OCI-LY7 (cell line): ENCODE measurements at regions not wholly inside any gene's neighbourhood (a gene's known extent, or its start where the extent isn't known, plus 50 kb on each side); places are given as distances from the start of the nearest gene placed in this dataset.

Source experiments
- BruUV-seq: library from RNA; stranded (reverse); fragments of 400-500 nt; replicated peaks from 2 replicates; lab custom pipeline; 2021; lab: Mats Ljungman, UMichigan
- CTCF ChIA-PET: fragments of 300-600 bp; sonication (Branson Sonifier 250); formaldehyde crosslinking; loops from one replicate; lab custom pipeline; 2022; ENCODE audit warnings: antibody characterized with exemption; ENCODE audit not compliant: unreplicated experiment; lab: Charles Lee
- POLR2A ChIA-PET: fragments of 300-600 bp; sonication (Branson Sonifier 250); formaldehyde crosslinking; loops from one replicate; lab custom pipeline; 2022; ENCODE audit warnings: antibody characterized with exemption; lab: Charles Lee
- DNase-seq: peaks from one replicate; pipeline ENCODE4 v3.0.0-alpha.2; 2015; ENCODE audit warnings: low spot score
- H2AFZ ChIP-seq: fragments of 200-600 bp; sonication (generic), shearing (Covaris generic); 2 replicates; pipeline ENCODE4 v1.6.1; 2014; ENCODE audit warnings: mild to moderate bottlenecking, antibody characterized with exemption, low read length, moderate library complexity
- H3K27ac ChIP-seq: fragments of 200-600 bp; sonication (generic); 2 replicates; pipeline ENCODE4 v1.5.1; 2014; ENCODE audit warnings: mixed run types, low read depth, mild to moderate bottlenecking, moderate library complexity, low read length, inconsistent platforms; ENCODE audit not compliant: poor library complexity, severe bottlenecking
- H3K36me3 ChIP-seq: fragments of 200-600 bp; sonication (generic); 2 replicates; pipeline ENCODE4 v1.6.1; 2014; ENCODE audit warnings: mild to moderate bottlenecking, antibody characterized with exemption, low read length, moderate library complexity, mixed read lengths; ENCODE audit not compliant: insufficient read depth
- H3K4me1 ChIP-seq: fragments of 200-600 bp; sonication (generic); 2 replicates; pipeline ENCODE4 v1.5.1; 2014; ENCODE audit warnings: mild to moderate bottlenecking, low read length; ENCODE audit not compliant: insufficient read depth, poor library complexity, severe bottlenecking
- H3K4me2 ChIP-seq: fragments of 200-600 bp; sonication (generic); 2 replicates; pipeline ENCODE4 v1.6.1; 2014; ENCODE audit warnings: mild to moderate bottlenecking, low read length
- H3K4me3 ChIP-seq: fragments of 200-600 bp; sonication (generic); 2 replicates; pipeline ENCODE4 v1.5.1; 2014; ENCODE audit warnings: mild to moderate bottlenecking, low read depth, low read length; ENCODE audit not compliant: poor library complexity, severe bottlenecking
- H3K79me2 ChIP-seq: fragments of 200-600 bp; sonication (generic); 2 replicates; pipeline ENCODE4 v1.6.1; 2016; ENCODE audit warnings: low read depth, mild to moderate bottlenecking, low read length, moderate library complexity, mixed read lengths; ENCODE audit not compliant: insufficient read depth
- H3K9me2 ChIP-seq: fragments of 200-600 bp; sonication (generic); 2 replicates; pipeline ENCODE4 v1.6.1; 2016; ENCODE audit warnings: mild to moderate bottlenecking, low read length, mixed read lengths; ENCODE audit not compliant: insufficient read depth
- H3K9me3 ChIP-seq: fragments of 200-600 bp; sonication (generic); 2 replicates; pipeline ENCODE4 v1.6.1; 2014; ENCODE audit warnings: mild to moderate bottlenecking, mixed run types, low read length, mixed read lengths
- H4K20me1 ChIP-seq: fragments of 200-600 bp; sonication (generic); 2 replicates; pipeline ENCODE4 v1.6.1; 2014; ENCODE audit warnings: mild to moderate bottlenecking, antibody characterized with exemption, low read length, moderate library complexity, mixed read lengths; ENCODE audit not compliant: insufficient read depth
- EZH2phosphoT487 ChIP-seq: fragments of 200-600 bp; sonication (generic); IDR thresholded peaks from 2 replicates; pipeline ENCODE4 v1.6.1; 2018; ENCODE audit warnings: low read depth, borderline replicate concordance, mild to moderate bottlenecking, mixed run types, antibody characterized with exemption, low read length, moderate library complexity, mixed read lengths
- intact Hi-C: fragments of 100-400 bp; cut with micrococcal nuclease; formaldehyde crosslinking; loops from one replicate; pipeline ENCODE4 v1.10.0; 2022; ENCODE audit not compliant: unreplicated experiment
- TF ChIP-seq, protein P1 (sequence below): fragments of 200-600 bp; sonication (generic); conservative IDR thresholded peaks from 2 replicates; pipeline ENCODE4 v1.5.1; 2014; ENCODE audit warnings: mild to moderate bottlenecking, antibody characterized with exemption, low read length, moderate library complexity, mixed read lengths

DNA sequence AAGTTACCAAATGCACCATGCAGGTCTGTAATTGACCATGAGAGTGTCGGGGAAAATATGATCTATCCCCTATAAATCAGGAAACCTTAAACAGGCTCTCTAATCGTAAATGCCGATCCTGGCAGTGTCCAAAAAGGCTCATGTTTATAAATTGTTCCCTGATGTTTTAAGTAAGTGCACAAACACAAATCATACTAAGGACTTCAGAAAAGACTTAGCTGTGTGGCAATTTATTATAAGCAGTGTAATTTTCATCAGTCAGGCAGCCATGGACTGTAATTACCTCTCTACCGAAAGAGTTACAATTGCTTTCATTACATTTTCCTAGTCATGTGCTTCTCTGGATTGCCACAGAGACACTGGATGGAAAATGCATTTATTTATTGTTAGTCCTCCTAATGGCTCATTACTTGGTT, 73.4 kb upstream of the COX10 start:
- H3K4me1 ChIP-seq, result no peaks in the 10 kb centered on the region
- intact Hi-C loops, result no loop called here
- H4K20me1 ChIP-seq, result no peaks in the 10 kb centered on the region
- no peaks in the 10 kb centered on the region for H3K36me3 ChIP-seq
- H3K27ac ChIP-seq, result no peak overlapping the region
- H3K9me2 ChIP-seq, result no peaks in the 10 kb centered on the region
- no peak for DNase-seq
- no peak overlapping the region for H3K4me3 ChIP-seq
- BruUV-seq, result no TSS peak
- no peaks in the 10 kb centered on the region for H3K79me2 ChIP-seq
- CTCF ChIA-PET, result no interaction called here
- POLR2A ChIA-PET, result interaction anchor here (0.7 kb wide), 2 partner anchors 20 to 401 kb away, joined by 4 to 5 read pairs; no protein-coding TSS in a partner anchor
- H3K9me3 ChIP-seq, result no peaks in the 10 kb centered on the region
- no peak overlapping the region for H3K4me2 ChIP-seq
- TF ChIP-seq EZH2phosphoT487, result no peak
- no peak overlapping the region for H2AFZ ChIP-seq

DNA sequence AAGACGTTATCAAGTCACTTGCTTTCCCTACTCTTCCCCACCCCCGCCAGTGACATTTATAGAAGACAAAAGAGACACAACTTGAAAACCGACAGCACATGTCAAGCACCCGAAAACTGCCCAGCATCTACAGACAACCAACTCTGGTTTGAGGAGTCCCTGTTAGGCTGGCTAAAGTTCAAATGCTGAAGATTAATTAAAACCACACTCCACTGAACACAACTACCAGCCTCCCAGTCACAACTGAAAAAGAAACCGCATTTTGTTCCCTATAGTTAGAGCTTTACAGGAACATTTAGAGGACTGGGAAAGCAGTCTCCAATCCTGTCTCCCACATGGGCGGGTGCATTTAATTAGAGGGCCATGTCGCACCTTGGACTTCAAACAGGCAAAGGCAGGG, 73.0 kb upstream of the COX10 start:
- H3K9me3 ChIP-seq, result no peaks in the 10 kb centered on the region
- H3K9me2 ChIP-seq, result no peaks in the 10 kb centered on the region
- intact Hi-C loops, result no loop called here
- H3K4me3 ChIP-seq, result no peak overlapping the region
- POLR2A ChIA-PET, result no interaction called here
- no peaks in the 10 kb centered on the region for H3K79me2 ChIP-seq
- no peak overlapping the region for H3K27ac ChIP-seq
- no peak for DNase-seq
- H3K36me3 ChIP-seq, result no peaks in the 10 kb centered on the region
- H3K4me2 ChIP-seq, result no peak overlapping the region
- no peak overlapping the region for H2AFZ ChIP-seq
- no TSS peak for BruUV-seq
- TF ChIP-seq, protein P1, sequence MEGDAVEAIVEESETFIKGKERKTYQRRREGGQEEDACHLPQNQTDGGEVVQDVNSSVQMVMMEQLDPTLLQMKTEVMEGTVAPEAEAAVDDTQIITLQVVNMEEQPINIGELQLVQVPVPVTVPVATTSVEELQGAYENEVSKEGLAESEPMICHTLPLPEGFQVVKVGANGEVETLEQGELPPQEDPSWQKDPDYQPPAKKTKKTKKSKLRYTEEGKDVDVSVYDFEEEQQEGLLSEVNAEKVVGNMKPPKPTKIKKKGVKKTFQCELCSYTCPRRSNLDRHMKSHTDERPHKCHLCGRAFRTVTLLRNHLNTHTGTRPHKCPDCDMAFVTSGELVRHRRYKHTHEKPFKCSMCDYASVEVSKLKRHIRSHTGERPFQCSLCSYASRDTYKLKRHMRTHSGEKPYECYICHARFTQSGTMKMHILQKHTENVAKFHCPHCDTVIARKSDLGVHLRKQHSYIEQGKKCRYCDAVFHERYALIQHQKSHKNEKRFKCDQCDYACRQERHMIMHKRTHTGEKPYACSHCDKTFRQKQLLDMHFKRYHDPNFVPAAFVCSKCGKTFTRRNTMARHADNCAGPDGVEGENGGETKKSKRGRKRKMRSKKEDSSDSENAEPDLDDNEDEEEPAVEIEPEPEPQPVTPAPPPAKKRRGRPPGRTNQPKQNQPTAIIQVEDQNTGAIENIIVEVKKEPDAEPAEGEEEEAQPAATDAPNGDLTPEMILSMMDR, result no peak
- no peak for TF ChIP-seq EZH2phosphoT487
- CTCF ChIA-PET, result no interaction called here
- H4K20me1 ChIP-seq, result no peaks in the 10 kb centered on the region
- no peaks in the 10 kb centered on the region for H3K4me1 ChIP-seq

DNA sequence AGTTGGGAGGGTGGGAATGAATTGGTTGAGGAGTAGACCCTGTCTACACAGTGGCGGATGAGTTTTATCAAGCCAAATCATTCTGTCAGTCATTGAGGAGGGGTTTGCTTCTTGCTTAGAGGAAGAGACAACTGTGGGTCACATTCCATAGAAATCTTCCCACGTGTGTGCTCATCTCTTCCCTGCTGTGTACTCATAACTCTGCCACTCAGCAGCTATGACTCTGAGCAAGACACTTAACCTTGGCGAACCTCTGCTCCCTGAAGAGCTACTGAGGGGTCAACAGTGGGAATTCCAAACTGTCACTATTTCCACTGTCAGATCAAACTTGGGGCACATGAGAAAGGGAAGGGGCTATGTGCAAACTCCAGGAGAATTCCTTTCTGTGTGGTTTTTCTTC, 72.6 kb upstream of the COX10 start:
- intact Hi-C loops, result no loop called here
- no peaks in the 10 kb centered on the region for H4K20me1 ChIP-seq
- H3K4me2 ChIP-seq, result no peak overlapping the region
- H3K4me3 ChIP-seq, result no peak overlapping the region
- H2AFZ ChIP-seq, result no peak overlapping the region
- H3K36me3 ChIP-seq, result no peaks in the 10 kb centered on the region
- ChIA-PET CTCF (no interaction called here), POLR2A (no interaction called here)
- DNase-seq, result no peak
- no peak for TF ChIP-seq EZH2phosphoT487
- TF ChIP-seq, protein P1, result no peak
- H3K4me1 ChIP-seq, result no peaks in the 10 kb centered on the region
- no peak overlapping the region for H3K27ac ChIP-seq
- no peaks in the 10 kb centered on the region for H3K79me2 ChIP-seq
- no TSS peak for BruUV-seq
- H3K9me2 ChIP-seq, result no peaks in the 10 kb centered on the region
- H3K9me3 ChIP-seq, result no peaks in the 10 kb centered on the region
